ENCODE measurements at regions not wholly inside any gene's neighbourhood (a gene's known extent, or its start where the extent isn't known, plus 50 kb on each side); places are given as distances from the start of the nearest gene placed in this dataset.
"Not testable (repeated sequence)": the region's sequence is repeated elsewhere in the genome, so short reads cannot be mapped to it uniquely, and the experiment has no call there.

- DNase-seq, result no peak
Observed at GRCh38 chr14:28820677-28821076, 54.1 kb downstream of the FOXG1 start.

GRCh38 chr14:28821993-28822392, 55.4 kb downstream of the FOXG1 start:
- no peak for DNase-seq

DNA sequence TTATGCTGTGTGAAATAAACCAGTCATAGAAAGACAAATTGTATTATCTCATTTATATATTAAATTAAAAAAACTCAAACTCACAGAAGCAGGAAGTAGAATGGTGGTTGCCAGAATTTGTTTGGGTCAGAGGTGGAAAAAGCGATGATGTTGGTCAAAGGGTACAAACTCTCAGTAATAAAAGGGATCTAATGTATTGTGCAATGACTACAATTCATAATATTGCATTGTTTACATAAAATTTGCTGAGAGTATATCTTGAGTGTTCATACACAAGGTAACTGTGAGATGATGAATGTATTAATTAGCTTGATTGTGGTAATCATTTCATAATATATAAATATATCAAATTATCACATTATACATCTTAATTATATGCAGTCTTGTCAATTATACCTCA, 56.7 kb downstream of the FOXG1 start:
- DNase-seq, result no peak

DNA sequence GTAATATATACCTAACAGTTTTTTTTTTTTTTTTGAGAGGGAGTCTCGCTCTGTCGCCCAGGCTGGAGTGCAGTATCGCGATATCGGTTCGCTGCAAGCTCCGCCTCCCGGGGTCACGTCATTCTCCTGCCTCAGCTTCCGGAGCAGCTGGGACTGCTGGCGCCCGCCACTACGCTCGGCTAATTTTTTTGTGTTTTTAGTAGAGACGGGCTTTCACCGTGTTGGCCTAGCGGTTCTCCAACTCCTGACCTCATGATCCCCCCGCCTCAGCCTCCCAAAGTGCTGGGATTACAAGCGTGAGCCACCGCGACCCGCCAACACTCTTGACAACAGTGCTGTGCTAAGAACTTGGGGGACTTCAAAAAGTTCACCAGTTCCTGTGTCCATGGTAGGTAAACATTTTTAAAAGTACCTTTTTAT, 63.5 kb downstream of the FOXG1 start:
- no peak for DNase-seq

- DNase-seq, result no peak
Observed at GRCh38 chr14:28831126-28831525, 64.5 kb downstream of the FOXG1 start.

GRCh38 chr14:28842569-28842968, 76.0 kb downstream of the FOXG1 start:
- DNase-seq, result not testable (repeated sequence)

DNA sequence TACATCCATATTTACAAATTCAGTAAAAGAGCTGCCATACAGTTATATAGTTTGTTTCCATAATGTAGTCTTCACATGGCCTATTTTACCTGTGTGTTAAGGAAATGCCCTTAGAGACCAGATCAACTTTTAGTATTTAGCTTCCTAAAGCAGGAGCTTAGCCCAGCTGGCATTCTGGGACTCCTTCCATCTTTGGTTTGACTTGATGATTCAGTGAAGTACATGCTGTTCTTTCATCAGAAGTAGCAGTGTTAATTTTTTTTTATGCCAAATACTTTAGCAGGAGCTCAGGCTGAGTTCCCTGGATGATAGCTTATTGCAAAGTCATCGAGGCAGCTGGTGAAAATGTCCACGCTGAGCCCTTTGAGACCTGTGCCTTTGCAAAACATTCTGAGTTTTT, 101.0 kb downstream of the FOXG1 start:
- DNase-seq, result no peak

- DNase-seq, result no peak
Observed at GRCh38 chr14:28870033-28870564, 103.5 kb downstream of the FOXG1 start.

- DNase-seq, result no peak
Observed at GRCh38 chr14:28875934-28876571, 109.5 kb downstream of the FOXG1 start.

DNA sequence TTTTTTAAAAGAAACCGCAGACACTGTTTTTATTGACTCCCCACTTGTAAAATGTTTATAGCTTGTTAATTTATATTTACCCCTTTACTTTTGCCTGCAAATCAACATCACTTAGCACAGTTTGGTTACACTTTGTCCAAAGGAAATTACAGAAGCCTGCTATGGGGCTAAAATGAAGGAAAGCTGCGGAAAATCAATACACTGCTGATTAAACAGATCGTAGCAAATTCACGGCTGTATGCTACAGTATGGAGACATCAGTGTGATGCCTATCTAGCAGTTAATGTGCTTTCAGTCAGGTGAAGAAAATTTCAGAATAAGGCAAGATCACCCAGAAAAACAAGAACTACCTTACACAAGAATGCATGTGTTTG, 110.0 kb downstream of the FOXG1 start:
- no peak for DNase-seq

DNA sequence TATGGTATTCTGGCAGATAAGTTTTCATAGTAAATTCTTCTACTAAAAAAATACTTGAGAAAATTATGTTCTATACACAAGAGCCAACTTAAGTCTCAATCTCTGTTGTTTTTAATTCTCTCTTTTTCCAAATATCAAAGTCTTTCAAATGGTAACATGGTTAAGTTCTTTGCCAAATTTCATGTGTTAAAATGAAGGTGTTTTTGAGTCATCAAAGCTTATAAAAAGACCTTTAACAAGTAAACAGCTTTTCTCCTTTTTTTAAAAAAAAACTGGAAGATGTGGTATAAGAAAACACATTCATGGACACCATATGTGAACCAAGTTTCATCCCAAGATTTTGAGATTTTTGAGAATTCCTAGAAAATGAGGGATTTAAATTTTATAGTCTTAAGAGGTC, 111.3 kb downstream of the FOXG1 start:
- no peak for DNase-seq

DNA sequence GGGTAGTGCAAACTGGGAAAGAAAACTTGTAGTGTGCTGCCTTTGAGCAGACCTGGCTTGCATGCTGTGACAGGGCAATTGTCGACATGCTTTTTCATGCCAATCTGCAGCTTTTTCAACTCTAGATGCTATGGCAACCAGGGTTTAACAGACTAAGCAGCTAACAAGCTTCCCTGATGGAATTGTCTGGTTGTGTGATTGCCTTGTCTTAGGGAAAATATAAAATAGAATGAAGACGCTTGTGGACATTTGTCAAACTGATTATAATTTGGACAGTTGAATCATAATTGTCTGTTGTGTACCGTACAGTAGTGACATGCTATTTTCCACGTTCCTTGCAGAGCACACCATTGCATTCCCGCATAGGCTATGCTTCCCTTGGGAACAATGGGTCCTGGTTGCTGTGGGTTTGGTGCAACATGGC, 113.0 kb downstream of the FOXG1 start:
- DNase-seq, result no peak

- DNase-seq, result no peak
Observed at GRCh38 chr14:28886940-28887339, 120.4 kb downstream of the FOXG1 start.

GRCh38 chr14:28895389-28895788, 128.8 kb downstream of the FOXG1 start:
- DNase-seq, result no peak

DNA sequence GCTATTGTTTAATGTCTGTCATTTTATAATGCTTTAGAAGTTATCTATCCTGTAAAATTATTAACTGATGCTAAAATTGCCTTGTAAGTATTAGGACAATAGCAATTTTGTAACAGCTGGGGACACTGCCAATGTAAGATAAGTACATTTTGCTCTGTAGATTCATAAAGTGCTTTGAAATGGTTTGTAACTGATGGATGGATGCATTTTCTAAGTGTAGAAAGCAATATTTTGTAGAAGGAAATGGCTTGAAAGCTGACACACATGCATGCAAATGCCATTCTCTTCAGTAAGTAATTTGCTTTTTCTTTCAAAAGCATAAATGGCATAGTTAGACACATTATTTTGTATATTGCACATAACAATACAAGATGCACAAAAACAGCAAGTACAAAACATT, 129.8 kb downstream of the FOXG1 start:
- no peak for DNase-seq

- no peak for DNase-seq
Observed at GRCh38 chr14:28901631-28902030, 135.0 kb downstream of the FOXG1 start.

DNA sequence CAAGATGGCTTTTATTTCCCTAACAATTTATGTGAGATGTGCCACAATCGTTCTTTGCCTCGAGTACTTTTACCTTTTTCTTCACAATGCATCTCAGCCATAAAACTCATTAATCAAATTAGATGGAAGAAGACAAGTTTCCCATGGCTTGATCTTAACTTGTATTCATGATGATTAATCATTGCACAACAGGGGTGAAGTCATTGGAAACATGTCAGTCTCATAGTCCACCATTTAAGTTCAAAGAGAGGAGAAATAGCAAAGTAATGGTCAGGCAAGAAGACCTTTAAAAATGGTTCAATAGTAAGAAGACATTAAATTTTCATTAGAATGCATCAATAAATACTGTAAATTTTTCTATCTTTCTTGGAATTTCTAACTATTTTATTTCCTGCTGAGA, 136.3 kb downstream of the FOXG1 start:
- no peak for DNase-seq

DNA sequence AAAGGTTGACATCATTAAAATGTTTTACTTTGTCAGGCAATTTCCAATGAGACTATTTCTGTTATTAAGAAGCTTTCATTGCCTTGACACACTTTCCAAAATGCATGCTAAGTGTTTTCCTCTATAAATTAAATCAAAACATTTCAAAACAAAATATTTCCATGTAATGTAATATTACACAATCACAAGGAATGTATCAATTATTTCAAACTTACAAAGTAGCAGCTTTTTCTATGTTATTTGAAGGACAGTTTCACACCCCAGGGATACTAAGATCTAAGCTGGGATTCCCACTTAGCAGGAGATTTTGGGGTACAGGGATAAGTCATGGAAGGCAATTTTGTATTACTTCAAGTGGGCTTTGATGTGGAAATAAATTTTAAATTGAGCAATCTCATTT, 144.9 kb downstream of the FOXG1 start:
- DNase-seq, result no peak

- DNase-seq, result no peak
Observed at GRCh38 chr14:28913056-28913455, 146.5 kb downstream of the FOXG1 start.

GRCh38 chr14:28926122-28926521, 159.5 kb downstream of the FOXG1 start:
- no peak for DNase-seq

DNA sequence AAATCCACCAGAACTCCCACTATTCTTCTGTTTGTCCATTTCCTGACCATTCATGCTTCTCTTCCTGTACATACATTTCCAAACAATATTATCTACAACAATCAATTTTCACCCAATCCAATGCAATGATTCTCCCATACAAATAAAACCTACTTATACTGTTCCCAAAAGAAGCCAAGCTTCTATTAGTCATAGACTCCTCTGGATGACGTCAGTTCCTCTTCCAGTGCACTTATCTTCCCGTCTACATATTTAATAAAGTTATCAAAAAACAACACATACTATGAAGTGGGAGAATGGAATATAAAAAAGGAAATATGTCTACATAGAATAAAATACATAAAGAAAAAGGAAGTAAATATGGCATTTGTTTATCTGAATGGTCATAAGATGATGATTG, 165.4 kb downstream of the FOXG1 start:
- DNase-seq, result no peak

- DNase-seq, result no peak
Observed at GRCh38 chr14:28936601-28937000, 170.0 kb downstream of the FOXG1 start.

DNA sequence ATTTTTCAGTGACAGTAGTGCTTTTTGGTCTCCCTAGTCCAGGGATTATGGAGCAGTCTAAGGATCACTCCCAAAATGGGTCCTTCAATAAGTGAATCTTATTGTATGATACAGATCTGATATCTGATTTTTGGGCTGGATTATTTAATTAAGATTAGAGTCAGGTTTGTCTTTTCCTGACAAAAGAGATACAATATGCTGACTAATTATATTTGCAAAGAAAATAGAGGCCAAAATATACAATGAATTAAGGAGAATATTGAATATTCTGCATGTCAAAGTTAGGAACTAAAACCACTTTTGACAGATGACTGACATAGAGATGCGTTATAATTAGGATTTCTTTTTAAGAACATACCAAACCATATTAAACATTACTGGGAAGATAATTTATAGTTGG, 175.2 kb downstream of the FOXG1 start:
- no peak for DNase-seq

DNA sequence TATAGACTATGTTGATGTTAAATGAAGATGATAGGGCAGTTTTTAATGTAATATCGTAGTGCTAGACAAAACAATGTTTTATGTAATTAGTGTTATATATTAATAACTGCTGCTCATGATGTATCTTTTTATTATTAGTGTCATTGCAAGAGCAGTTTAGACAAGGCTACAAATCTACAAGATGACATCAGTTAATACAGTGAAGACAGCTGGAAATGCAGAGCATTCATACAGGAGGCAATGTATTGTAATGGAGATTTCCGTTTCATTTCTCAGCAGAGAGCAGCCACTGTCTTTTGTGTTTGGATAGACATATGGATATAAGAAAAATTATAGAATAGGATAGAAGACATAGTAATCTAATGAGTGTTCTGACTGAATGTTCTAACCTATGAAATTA, 178.0 kb downstream of the FOXG1 start:
- DNase-seq, result no peak

DNA sequence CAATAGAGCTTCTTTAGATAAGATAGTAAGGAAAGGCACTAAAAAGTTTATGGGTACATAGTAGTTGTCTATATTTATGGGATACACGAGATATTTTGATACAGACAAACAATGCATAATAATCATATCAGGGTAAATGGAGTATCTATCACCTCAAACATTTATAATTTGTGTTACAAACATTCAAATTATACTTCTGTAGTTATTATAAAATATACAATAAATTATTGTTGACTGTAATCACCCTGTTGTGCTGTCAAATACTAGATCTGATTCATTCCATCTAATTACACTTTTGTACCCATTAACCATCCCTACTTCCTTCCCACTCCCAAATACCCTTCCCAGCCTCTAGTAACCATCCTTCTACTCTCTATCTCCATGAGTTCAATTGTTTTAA, 179.7 kb downstream of the FOXG1 start:
- no peak for DNase-seq
